WERI-Rb-1 (cell line): ENCODE measurements at regions not wholly inside any gene's neighbourhood (a gene's known extent, or its start where the extent isn't known, plus 50 kb on each side); places are given as distances from the start of the nearest gene placed in this dataset.

Source experiments
- DNase-seq: peaks from one replicate; pipeline ENCODE4 v3.0.0-alpha.2; 2020
- H3K27ac ChIP-seq: fragments of 250-450 bp; sonication (Bioruptor Pico); 2 replicates; pipeline ENCODE4 v1.5.1; 2020; ENCODE audit warnings: mild to moderate bottlenecking, moderate library complexity
- H3K27me3 ChIP-seq: fragments of 250-450 bp; sonication (Bioruptor Pico); 2 replicates; pipeline ENCODE4 v1.5.1; 2021; ENCODE audit warnings: mild to moderate bottlenecking, low read depth, moderate library complexity; ENCODE audit not compliant: insufficient read depth, severe bottlenecking
- H3K36me3 ChIP-seq: fragments of 250-450 bp; sonication (Bioruptor Pico); 2 replicates; pipeline ENCODE4 v1.5.1; 2020; ENCODE audit warnings: mild to moderate bottlenecking, moderate library complexity
- H3K4me3 ChIP-seq: 2 replicates; pipeline ENCODE4 v1.5.1; 2011; ENCODE audit warnings: low read depth, mild to moderate bottlenecking, control low read depth, low read length
- H3K9me3 ChIP-seq: fragments of 250-450 bp; sonication (Bioruptor Pico); 2 replicates; pipeline ENCODE4 v1.5.1; 2021; ENCODE audit warnings: mild to moderate bottlenecking, moderate library complexity; ENCODE audit not compliant: severe bottlenecking
- TF ChIP-seq, protein P1 (sequence below): IDR thresholded peaks from 2 replicates; pipeline ENCODE4 v1.5.1; 2011; ENCODE audit warnings: low read depth, mild to moderate bottlenecking, control low read depth, inconsistent platforms, low read length

DNA sequence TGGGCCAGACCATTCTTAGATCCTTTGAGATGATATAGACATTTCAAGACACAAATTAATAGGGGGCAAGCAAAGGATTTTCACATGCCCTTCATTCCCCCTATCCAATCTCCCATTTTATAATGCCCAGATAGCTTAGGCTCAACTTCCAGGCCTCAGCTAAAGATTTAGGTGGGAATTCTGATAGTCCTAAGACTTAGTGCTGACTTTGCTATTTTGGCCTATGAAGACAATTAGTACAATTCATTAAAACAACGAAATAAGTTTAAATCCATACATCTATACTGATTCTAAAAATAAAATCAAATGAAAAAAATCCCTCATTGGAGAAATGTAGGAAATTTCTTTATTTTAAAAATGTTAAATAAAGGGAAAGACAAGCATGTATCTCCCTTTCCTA lies 259.5 kb downstream of the CBLN4 start:
- no peaks in the 10 kb centered on the region for H3K36me3 ChIP-seq
- TF ChIP-seq, protein P1, sequence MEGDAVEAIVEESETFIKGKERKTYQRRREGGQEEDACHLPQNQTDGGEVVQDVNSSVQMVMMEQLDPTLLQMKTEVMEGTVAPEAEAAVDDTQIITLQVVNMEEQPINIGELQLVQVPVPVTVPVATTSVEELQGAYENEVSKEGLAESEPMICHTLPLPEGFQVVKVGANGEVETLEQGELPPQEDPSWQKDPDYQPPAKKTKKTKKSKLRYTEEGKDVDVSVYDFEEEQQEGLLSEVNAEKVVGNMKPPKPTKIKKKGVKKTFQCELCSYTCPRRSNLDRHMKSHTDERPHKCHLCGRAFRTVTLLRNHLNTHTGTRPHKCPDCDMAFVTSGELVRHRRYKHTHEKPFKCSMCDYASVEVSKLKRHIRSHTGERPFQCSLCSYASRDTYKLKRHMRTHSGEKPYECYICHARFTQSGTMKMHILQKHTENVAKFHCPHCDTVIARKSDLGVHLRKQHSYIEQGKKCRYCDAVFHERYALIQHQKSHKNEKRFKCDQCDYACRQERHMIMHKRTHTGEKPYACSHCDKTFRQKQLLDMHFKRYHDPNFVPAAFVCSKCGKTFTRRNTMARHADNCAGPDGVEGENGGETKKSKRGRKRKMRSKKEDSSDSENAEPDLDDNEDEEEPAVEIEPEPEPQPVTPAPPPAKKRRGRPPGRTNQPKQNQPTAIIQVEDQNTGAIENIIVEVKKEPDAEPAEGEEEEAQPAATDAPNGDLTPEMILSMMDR = no peak
- no peak overlapping the region for H3K27ac ChIP-seq

DNA sequence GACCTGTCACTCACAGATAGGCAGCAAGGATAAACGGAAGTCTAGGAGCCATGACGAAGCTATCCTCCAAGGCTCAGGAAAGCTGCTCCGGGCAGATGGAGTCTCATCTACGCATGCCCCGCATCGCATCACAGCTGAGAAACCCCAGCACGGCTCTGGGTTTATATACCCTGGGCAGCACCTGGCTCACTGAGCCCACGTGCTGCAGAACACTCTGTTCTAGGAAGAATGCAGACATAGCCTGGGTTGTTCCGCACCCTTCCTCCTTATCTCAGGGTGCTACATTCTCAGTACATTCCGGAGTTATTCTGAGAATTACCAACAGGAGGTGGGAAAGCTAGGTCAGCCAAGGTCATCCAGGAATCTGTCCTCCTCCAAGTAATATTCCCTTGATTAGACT lies 260.4 kb downstream of the CBLN4 start:
- Histone ChIP-seq H3K27me3 (peaks cover 47% of the 10 kb centered on the region), H3K36me3 (no peaks in the 10 kb centered on the region), H3K9me3 (no peaks in the 10 kb centered on the region), H3K27ac (no peak overlapping the region), H3K4me3 (no peak overlapping the region)
- TF ChIP-seq, protein P1 = no peak
- DNase-seq = no peak

More for the DNA sequence above, 259.5 kb downstream of the CBLN4 start:
- Histone ChIP-seq H3K4me3 (no peak overlapping the region), H3K9me3 (no peaks in the 10 kb centered on the region), H3K27me3 (peaks cover 48% of the 10 kb centered on the region)
- DNase-seq = no peak

DNA sequence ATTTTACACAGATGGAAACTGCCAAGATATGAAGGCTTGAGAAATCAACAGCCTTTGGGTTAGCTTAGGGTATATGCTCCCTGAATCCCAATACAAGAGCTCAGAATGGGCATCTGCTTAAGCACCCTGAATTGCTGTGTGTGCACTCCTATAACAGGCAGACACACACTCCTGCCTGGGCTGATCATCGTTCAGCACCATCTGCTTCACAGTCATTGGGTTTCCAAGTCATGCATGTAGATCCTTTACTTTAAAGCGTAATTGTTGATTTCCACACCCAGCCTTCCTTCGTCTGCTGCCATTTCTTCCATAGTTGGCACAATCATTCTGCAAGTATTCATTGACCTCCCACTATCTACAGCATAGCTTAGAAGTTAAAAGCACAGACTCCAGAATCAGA lies 263.5 kb downstream of the CBLN4 start:
- Histone ChIP-seq H3K36me3 (no peaks in the 10 kb centered on the region), H3K4me3 (no peak overlapping the region), H3K27ac (no peak overlapping the region), H3K27me3 (peaks cover 55% of the 10 kb centered on the region), H3K9me3 (no peaks in the 10 kb centered on the region)
- TF ChIP-seq, protein P1 = no peak
- no peak for DNase-seq

DNA sequence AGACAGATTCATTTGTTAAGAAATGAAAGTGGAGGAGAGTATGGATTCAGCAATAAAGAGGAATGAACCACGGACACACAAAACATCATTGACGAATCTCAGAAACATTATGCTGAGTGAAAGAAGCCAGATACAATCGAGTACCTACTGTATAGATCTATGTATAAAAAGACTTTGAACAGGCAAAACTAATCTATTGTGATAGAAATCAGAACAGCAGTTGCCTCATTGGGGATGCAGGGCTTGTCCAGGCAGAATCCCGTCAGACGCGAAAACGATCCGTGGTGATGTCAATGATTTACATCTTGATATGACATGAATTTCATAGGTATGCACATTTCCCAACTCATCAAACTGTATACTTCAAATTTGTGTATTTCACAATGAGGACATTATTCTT lies 265.2 kb downstream of the CBLN4 start:
- no peak for DNase-seq
- Histone ChIP-seq H3K36me3 (no peaks in the 10 kb centered on the region), H3K9me3 (no peaks in the 10 kb centered on the region), H3K27me3 (peaks cover 52% of the 10 kb centered on the region), H3K27ac (no peak overlapping the region), H3K4me3 (no peak overlapping the region)
- TF ChIP-seq, protein P1 = no peak

DNA sequence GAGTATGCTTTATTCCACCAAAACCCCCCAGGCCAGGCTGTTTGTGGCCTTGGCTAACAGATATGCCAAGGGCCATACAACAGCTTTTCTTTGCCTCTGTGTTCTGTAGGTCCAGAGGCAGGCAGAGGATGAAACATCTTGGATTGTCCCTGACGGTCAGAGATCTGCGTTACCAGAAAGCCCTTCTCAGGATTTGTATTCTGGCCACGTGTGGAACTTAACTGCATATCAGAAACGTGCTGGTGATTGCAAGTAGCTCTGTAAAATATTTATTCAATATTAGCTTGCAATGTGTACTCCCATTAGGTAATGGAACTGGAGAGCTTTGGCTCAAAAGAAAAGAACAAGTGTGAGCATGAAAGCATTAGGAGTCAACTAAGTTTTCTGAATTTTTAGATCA lies 275.0 kb downstream of the CBLN4 start:
- H3K9me3 ChIP-seq = no peaks in the 10 kb centered on the region
- TF ChIP-seq, protein P1 = no peak
- H3K4me3 ChIP-seq = no peak overlapping the region
- DNase-seq = no peak
- H3K27me3 ChIP-seq = peaks cover 52% of the 10 kb centered on the region
- H3K27ac ChIP-seq = no peak overlapping the region
- no peaks in the 10 kb centered on the region for H3K36me3 ChIP-seq

DNA sequence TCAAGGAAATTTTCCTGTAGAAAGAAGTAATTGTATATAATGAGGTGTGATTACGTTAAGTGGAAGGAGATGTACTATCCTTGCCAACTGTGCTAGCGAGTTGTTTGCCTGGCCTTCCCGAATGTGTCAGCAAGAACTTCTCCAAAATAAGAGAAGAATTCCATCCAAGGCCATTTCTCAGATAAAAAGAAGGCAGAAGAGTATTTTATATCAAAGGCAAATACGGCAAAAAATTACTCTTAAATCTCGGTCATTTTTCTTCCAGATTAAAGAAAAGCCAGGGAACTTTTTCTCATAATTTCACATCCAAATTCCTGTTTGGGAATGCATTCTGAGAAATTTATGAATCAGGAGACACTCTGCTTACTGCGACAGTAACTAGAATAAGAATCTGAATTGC lies 290.6 kb downstream of the CBLN4 start:
- Histone ChIP-seq H3K27me3 (peaks cover 37% of the 10 kb centered on the region), H3K4me3 (no peak overlapping the region), H3K27ac (no peak overlapping the region), H3K36me3 (no peaks in the 10 kb centered on the region), H3K9me3 (no peaks in the 10 kb centered on the region)
- TF ChIP-seq, protein P1 = no peak
- DNase-seq = no peak
